Stomach (tissue), 8 donors: ENCODE measurements at regions not wholly inside any gene's neighbourhood (a gene's known extent, or its start where the extent isn't known, plus 50 kb on each side); places are given as distances from the start of the nearest gene placed in this dataset.

Experiments used
- DNase-seq, 2 donors: peaks; one replicate each; pipeline versions ENCODE4 v3.0.0 to v3.0.0-alpha.2; 2013 to 2019
- H3K27ac ChIP-seq, 5 donors: fragments of 200-600 bp in 4 of 5; sonication (generic) in 4 of 5; one replicate each; pipeline ENCODE4 v1.5.1; 2013 to 2019; ENCODE audit warnings: mild to moderate bottlenecking in 1 of 5, moderate library complexity in 1 of 5
- H3K27me3 ChIP-seq, 3 donors: fragments of 200-600 bp; sonication (generic); one replicate each; pipeline ENCODE4 v1.5.1; 2017 to 2019; ENCODE audit warnings: mixed run types in 1 of 3
- H3K36me3 ChIP-seq, 4 donors: fragments of 200-600 bp; sonication (generic); 1 replicate in 3 of 4; 2 replicates in 1 of 4; pipeline ENCODE4 v1.5.1; 2016 to 2019
- H3K4me1 ChIP-seq, 4 donors: fragments of 200-600 bp; sonication (generic); one replicate each; pipeline ENCODE4 v1.5.1; 2016 to 2019
- H3K4me3 ChIP-seq, 4 donors: fragments of 200-600 bp; sonication (generic) in 3 of 4; one replicate each; pipeline ENCODE4 v1.5.1; 2016 to 2019; ENCODE audit warnings: mild to moderate bottlenecking in 1 of 4
- H3K9me3 ChIP-seq, 4 donors: fragments of 200-600 bp; sonication (generic); one replicate each; pipeline ENCODE4 v1.5.1; 2016 to 2019
- EP300 ChIP-seq: sonication (generic); formaldehyde crosslinking; IDR thresholded peaks from one replicate; pipeline ENCODE4 v1.6.1; 2017; ENCODE audit warnings: antibody characterized with exemption
- POLR2A ChIP-seq, 4 donors: fragments of 450-650 bp; IDR thresholded peaks; one replicate each; pipeline ENCODE4 v1.6.1; 2016; ENCODE audit warnings: antibody characterized with exemption in 4 of 4, control low read depth in 2 of 4, mild to moderate bottlenecking in 1 of 4, moderate library complexity in 1 of 4
- POLR2AphosphoS5 ChIP-seq, 3 donors: sonication (generic); formaldehyde crosslinking; IDR thresholded peaks; one replicate each; pipeline ENCODE4 v1.6.1; 2016; ENCODE audit warnings: antibody characterized with exemption in 3 of 3
- WGBS, 5 donors: extraction: QIAGEN DNeasy Blood & Tissue Kit in 3 of 5; methylation state at CpG; one replicate each; pipeline versions ENCODE4 v1.1.5 to v1.1.7; 2013 to 2018; 5-methylcytosine and 5-hydroxymethylcytosine counted together
- intact Hi-C: fragments of 100-400 bp; cut with DNase I; formaldehyde crosslinking; loops from one replicate; pipeline ENCODE4 v1.15.1; 2023; ENCODE audit warnings: low total_unique reads
- TF ChIP-seq, protein P1 (sequence below), 7 experiments: fragments of 450-650 bp in 4 of 7; fragments of 200-600 bp in 3 of 7; sonication (generic) in 3 of 7; IDR thresholded peaks; one replicate each; pipeline ENCODE4 v1.5.1; 2016 to 2019; ENCODE audit warnings: antibody characterized with exemption in 7 of 7, control low read depth in 2 of 7, mild to moderate bottlenecking in 1 of 7
- donor health status: healthy with polysubstance abuse.
- donor health status: Bipolar disorder and iron deficiency.
- donor health status: healthy.

DNA sequence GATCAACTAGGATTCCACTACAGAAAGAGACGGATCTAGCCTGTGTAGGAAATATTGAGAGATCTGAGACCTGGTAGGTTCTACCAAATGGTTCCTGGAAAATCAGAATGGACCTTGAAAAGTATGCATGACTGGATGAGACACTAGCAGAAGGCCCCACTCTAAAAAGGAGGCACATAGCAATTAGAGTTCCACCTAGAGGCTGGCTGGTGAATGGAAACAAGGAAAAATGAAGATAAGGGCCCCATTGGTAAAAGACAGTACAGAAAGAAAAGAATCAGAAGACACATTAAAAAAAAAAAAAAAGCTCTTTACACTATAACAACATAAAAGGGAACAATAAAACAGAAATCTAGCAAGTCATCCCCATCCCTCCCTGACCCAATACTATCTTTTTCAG lies 518.5 kb downstream of the NR2F1-AS1 start:
- intact Hi-C loops = no loop called here
- no peaks in the 10 kb centered on the region for H3K4me1 ChIP-seq
- no peaks in the 10 kb centered on the region for H3K27me3 ChIP-seq
- H3K4me3 ChIP-seq = no peak overlapping the region
- H3K9me3 ChIP-seq = no peaks in the 10 kb centered on the region
- H3K36me3 ChIP-seq = no peaks in the 10 kb centered on the region
- WGBS, 5 donors = 89 to 97% (median 94%) methylated on average over 1 of the region's 1 CpG
- no peak overlapping the region for H3K27ac ChIP-seq
- no peak for DNase-seq
- no peak for TF ChIP-seq POLR2A (IDR thresholded peaks at IDR 0.05)
- TF ChIP-seq, protein P1, sequence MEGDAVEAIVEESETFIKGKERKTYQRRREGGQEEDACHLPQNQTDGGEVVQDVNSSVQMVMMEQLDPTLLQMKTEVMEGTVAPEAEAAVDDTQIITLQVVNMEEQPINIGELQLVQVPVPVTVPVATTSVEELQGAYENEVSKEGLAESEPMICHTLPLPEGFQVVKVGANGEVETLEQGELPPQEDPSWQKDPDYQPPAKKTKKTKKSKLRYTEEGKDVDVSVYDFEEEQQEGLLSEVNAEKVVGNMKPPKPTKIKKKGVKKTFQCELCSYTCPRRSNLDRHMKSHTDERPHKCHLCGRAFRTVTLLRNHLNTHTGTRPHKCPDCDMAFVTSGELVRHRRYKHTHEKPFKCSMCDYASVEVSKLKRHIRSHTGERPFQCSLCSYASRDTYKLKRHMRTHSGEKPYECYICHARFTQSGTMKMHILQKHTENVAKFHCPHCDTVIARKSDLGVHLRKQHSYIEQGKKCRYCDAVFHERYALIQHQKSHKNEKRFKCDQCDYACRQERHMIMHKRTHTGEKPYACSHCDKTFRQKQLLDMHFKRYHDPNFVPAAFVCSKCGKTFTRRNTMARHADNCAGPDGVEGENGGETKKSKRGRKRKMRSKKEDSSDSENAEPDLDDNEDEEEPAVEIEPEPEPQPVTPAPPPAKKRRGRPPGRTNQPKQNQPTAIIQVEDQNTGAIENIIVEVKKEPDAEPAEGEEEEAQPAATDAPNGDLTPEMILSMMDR (IDR thresholded peaks at IDR 0.05) = no peak
- no peak for TF ChIP-seq EP300
- no peak for TF ChIP-seq POLR2AphosphoS5 (IDR thresholded peaks at IDR 0.05)

DNA sequence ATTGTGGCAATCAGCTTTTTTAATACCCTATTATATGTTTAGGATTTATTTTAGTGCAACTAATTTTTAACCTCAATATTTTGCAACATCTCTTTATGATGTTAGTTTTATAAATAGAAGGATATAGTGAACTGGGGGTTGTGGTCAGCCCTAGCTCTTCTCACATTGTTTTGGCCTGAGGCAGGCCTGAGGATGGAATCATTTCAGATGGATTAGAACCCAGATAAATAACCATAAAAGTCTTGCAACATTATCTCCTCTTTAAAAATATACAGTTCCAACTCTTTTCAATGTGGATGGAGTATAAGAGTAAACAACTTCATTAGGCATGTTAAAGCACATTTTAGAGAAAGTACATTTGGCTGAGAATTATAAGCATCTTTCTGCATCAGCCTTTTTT lies 522.7 kb downstream of the NR2F1-AS1 start:
- no peaks in the 10 kb centered on the region for H3K36me3 ChIP-seq
- no peak overlapping the region for H3K27ac ChIP-seq
- H3K9me3 ChIP-seq = no peaks in the 10 kb centered on the region
- no peak for DNase-seq
- H3K27me3 ChIP-seq = no peaks in the 10 kb centered on the region
- H3K4me1 ChIP-seq = no peaks in the 10 kb centered on the region
- H3K4me3 ChIP-seq = no peak overlapping the region
- no peak for TF ChIP-seq POLR2AphosphoS5 (IDR thresholded peaks at IDR 0.05)
- TF ChIP-seq, protein P1 (IDR thresholded peaks at IDR 0.05) = no peak
- TF ChIP-seq POLR2A (IDR thresholded peaks at IDR 0.05) = no peak
- TF ChIP-seq EP300 = no peak
- intact Hi-C loops = no loop called here

DNA sequence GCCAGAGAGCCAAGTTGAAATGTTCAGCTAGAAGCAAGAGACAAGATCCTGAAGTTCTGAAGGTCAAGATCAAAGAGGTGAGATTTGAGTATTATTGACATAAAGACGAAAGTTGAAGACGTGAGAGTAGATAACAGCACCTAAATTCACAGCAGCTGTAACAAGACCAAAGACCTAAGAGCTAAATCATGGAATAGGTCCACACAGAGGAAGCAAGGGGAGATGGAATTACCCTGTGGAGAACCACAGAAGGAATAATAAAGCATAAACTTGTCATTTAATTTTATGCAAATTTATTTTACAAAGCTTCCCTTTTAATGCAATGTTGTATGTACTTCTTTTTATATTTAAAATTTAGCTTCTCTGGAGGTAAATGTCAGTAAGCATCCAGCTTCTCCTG lies 523.7 kb downstream of the NR2F1-AS1 start:
- TF ChIP-seq POLR2AphosphoS5 (IDR thresholded peaks at IDR 0.05) (no peak), EP300 (no peak), POLR2A (IDR thresholded peaks at IDR 0.05) (no peak)
- TF ChIP-seq, protein P1 (IDR thresholded peaks at IDR 0.05) = no peak
- H3K27ac ChIP-seq = no peak overlapping the region
- H3K27me3 ChIP-seq = no peaks in the 10 kb centered on the region
- no peak for DNase-seq
- H3K36me3 ChIP-seq = no peaks in the 10 kb centered on the region
- 26 to 50% (median 39%) methylated on average over 2 of the region's 2 CpGs for WGBS, 5 donors
- intact Hi-C loops = no loop called here
- H3K9me3 ChIP-seq = no peaks in the 10 kb centered on the region
- H3K4me1 ChIP-seq = no peaks in the 10 kb centered on the region
- no peak overlapping the region for H3K4me3 ChIP-seq

DNA sequence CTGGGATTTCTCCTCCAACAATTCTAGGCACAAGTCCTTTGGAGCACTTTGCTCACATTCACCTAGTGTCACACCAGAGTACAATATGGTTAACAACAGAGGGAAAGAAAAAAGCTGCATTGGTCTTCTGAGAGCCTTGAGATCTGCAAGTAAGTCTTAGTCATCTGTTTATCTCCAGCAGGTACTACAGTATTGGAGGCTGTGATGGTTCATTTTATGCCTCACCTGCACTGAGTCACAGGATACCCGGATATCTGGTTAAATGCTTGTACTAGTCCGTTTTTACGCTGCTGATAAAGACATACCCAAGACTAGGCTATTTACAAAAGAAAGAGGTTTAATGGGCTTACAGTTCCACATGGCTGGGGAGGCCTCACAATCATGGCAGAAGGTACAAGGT lies 525.0 kb downstream of the NR2F1-AS1 start:
- intact Hi-C loops = no loop called here
- Histone ChIP-seq H3K9me3 (no peaks in the 10 kb centered on the region), H3K27ac (no peak overlapping the region), H3K4me3 (no peak overlapping the region), H3K4me1 (no peaks in the 10 kb centered on the region), H3K27me3 (no peaks in the 10 kb centered on the region), H3K36me3 (no peaks in the 10 kb centered on the region)
- 78 to 81% (median 80%) methylated on average over 3 of the region's 3 CpGs for WGBS, 5 donors
- no peak for TF ChIP-seq EP300
- no peak for TF ChIP-seq POLR2AphosphoS5 (IDR thresholded peaks at IDR 0.05)
- no peak for TF ChIP-seq POLR2A (IDR thresholded peaks at IDR 0.05)
- TF ChIP-seq, protein P1 (IDR thresholded peaks at IDR 0.05) = no peak
- DNase-seq = no peak
